ENCODE measurements at regions not wholly inside any gene's neighbourhood (a gene's known extent, or its start where the extent isn't known, plus 50 kb on each side); places are given as distances from the start of the nearest gene placed in this dataset.
A peak's percentile ranks its signal among the peaks of the same experiment; 100 is the strongest.

DNA sequence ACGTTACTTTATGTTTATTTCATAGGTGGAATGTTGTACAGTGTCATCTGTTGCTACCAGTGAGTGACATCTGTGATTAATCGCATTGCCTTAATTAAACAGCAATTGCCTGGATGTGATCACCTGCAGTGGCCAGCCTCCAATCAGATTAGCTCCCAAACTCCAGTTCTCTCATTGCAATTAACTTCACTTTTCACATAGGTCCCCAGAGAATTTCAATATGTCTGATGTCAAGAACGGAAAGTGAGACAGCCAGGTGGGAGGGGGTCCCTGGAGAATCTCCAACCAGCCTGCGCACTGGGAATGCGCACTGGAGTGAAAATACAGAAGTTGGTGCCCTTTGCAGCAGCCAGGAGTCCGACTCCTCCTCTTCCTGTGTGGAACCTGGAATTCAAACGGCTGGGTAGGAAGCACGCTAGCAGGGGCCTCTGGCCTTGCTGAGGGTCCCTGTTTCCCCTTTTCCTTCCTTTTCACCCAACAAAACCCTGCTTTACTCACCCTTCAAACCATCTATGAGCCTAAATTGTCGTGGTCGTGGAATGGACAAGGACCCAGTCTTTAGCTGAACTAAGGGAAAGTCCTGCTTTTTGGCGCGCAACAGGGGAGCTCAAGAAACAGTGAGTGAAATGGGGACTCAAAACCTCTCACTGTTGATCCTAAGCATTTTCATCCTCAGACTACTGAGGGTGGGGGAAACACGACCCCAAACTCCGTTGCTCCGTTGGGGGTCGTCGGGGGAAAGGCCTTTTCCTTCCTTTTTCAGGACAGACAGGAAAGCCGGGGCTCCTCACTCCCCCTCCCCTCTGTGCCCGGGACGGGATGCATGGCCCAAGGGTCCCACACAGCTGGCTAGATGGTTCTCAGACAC, 1355.5 kb upstream of the LRRTM3 start (continued):
- no peak for TF ChIP-seq ZNF10 (tag by site-specific recombination; IDR thresholded peaks at IDR 0.05)
- TF ChIP-seq ZNF394 (tag by site-specific recombination; IDR thresholded peaks at IDR 0.05; ENCODE audit: borderline replicate concordance) = no peak
- no peak for TF ChIP-seq ZNF157 (tag by site-specific recombination; IDR thresholded peaks at IDR 0.05)
- TF ChIP-seq, protein P1, sequence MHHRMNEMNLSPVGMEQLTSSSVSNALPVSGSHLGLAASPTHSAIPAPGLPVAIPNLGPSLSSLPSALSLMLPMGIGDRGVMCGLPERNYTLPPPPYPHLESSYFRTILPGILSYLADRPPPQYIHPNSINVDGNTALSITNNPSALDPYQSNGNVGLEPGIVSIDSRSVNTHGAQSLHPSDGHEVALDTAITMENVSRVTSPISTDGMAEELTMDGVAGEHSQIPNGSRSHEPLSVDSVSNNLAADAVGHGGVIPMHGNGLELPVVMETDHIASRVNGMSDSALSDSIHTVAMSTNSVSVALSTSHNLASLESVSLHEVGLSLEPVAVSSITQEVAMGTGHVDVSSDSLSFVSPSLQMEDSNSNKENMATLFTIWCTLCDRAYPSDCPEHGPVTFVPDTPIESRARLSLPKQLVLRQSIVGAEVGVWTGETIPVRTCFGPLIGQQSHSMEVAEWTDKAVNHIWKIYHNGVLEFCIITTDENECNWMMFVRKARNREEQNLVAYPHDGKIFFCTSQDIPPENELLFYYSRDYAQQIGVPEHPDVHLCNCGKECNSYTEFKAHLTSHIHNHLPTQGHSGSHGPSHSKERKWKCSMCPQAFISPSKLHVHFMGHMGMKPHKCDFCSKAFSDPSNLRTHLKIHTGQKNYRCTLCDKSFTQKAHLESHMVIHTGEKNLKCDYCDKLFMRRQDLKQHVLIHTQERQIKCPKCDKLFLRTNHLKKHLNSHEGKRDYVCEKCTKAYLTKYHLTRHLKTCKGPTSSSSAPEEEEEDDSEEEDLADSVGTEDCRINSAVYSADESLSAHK (tag by site-specific recombination; IDR thresholded peaks at IDR 0.05) = 0 out of 2 replicates have a peak, but pooled peaks have one; percentile 28
- TF ChIP-seq, protein P2, sequence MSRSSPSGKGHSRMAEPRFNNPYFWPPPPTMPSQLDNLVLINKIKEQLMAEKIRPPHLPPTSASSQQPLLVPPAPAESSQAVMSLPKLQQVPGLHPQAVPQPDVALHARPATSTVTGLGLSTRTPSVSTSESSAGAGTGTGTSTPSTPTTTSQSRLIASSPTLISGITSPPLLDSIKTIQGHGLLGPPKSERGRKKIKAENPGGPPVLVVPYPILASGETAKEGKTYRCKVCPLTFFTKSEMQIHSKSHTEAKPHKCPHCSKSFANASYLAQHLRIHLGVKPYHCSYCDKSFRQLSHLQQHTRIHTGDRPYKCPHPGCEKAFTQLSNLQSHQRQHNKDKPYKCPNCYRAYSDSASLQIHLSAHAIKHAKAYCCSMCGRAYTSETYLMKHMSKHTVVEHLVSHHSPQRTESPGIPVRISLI (tag by site-specific recombination; IDR thresholded peaks at IDR 0.05) = no peak
- TF ChIP-seq, protein P3, sequence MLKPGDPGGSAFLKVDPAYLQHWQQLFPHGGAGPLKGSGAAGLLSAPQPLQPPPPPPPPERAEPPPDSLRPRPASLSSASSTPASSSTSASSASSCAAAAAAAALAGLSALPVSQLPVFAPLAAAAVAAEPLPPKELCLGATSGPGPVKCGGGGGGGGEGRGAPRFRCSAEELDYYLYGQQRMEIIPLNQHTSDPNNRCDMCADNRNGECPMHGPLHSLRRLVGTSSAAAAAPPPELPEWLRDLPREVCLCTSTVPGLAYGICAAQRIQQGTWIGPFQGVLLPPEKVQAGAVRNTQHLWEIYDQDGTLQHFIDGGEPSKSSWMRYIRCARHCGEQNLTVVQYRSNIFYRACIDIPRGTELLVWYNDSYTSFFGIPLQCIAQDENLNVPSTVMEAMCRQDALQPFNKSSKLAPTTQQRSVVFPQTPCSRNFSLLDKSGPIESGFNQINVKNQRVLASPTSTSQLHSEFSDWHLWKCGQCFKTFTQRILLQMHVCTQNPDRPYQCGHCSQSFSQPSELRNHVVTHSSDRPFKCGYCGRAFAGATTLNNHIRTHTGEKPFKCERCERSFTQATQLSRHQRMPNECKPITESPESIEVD (tag by site-specific recombination; IDR thresholded peaks at IDR 0.05) = peak; percentile 83
- no peak for TF ChIP-seq ZNF23 (tag by site-specific recombination; IDR thresholded peaks at IDR 0.05; ENCODE audit: borderline replicate concordance)
- TF ChIP-seq ZNF354C (tag by site-specific recombination; IDR thresholded peaks at IDR 0.05; ENCODE audit: borderline replicate concordance, low read depth) = no peak
- peak; percentile 66 for TF ChIP-seq SCRT1 (tag by site-specific recombination; IDR thresholded peaks at IDR 0.05; ENCODE audit: borderline replicate concordance)
- TF ChIP-seq, protein P4, sequence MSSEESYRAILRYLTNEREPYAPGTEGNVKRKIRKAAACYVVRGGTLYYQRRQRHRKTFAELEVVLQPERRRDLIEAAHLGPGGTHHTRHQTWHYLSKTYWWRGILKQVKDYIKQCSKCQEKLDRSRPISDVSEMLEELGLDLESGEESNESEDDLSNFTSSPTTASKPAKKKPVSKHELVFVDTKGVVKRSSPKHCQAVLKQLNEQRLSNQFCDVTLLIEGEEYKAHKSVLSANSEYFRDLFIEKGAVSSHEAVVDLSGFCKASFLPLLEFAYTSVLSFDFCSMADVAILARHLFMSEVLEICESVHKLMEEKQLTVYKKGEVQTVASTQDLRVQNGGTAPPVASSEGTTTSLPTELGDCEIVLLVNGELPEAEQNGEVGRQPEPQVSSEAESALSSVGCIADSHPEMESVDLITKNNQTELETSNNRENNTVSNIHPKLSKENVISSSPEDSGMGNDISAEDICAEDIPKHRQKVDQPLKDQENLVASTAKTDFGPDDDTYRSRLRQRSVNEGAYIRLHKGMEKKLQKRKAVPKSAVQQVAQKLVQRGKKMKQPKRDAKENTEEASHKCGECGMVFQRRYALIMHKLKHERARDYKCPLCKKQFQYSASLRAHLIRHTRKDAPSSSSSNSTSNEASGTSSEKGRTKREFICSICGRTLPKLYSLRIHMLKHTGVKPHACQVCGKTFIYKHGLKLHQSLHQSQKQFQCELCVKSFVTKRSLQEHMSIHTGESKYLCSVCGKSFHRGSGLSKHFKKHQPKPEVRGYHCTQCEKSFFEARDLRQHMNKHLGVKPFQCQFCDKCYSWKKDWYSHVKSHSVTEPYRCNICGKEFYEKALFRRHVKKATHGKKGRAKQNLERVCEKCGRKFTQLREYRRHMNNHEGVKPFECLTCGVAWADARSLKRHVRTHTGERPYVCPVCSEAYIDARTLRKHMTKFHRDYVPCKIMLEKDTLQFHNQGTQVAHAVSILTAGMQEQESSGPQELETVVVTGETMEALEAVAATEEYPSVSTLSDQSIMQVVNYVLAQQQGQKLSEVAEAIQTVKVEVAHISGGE (tag by site-specific recombination; conservative IDR thresholded peaks at IDR 0.05; ENCODE audit: low read depth) = peak; percentile 79; the same call in 1 of the 2 replicates
- TF ChIP-seq ZNF19 (tag by site-specific recombination; IDR thresholded peaks at IDR 0.05; ENCODE audit: low read depth) = no peak
- TF ChIP-seq, protein P5, sequence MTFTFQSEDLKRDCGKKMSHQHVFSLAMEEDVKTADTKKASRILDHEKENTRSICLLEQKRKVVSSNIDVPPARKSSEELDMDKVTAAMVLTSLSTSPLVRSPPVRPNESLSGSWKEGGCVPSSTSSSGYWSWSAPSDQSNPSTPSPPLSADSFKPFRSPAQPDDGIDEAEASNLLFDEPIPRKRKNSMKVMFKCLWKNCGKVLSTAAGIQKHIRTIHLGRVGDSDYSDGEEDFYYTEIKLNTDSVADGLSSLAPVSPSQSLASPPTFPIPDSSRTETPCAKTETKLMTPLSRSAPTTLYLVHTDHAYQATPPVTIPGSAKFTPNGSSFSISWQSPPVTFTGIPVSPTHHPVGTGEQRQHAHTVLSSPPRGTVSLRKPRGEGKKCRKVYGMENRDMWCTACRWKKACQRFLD (tag by site-specific recombination; IDR thresholded peaks at IDR 0.05) = no peak
- TF ChIP-seq ZNF391 (tag by site-specific recombination; IDR thresholded peaks at IDR 0.05; ENCODE audit: borderline replicate concordance, low read depth) = no peak
- TF ChIP-seq ZNF335 (tag by site-specific recombination; conservative IDR thresholded peaks at IDR 0.05) = peak; percentile 86
- TF ChIP-seq ZBTB48 (tag by site-specific recombination; IDR thresholded peaks at IDR 0.05) = peak; percentile 75
- TF ChIP-seq ZNF223 (tag by site-specific recombination; IDR thresholded peaks at IDR 0.05) = no peak
- TF ChIP-seq KLF1 (tag by site-specific recombination; IDR thresholded peaks at IDR 0.05) = no peak
- no peak for TF ChIP-seq ZNF707 (tag by site-specific recombination; IDR thresholded peaks at IDR 0.05)
- TF ChIP-seq GLIS1 (tag by site-specific recombination; IDR thresholded peaks at IDR 0.05) = no peak
- TF ChIP-seq ZNF48 (tag by site-specific recombination; IDR thresholded peaks at IDR 0.05) = no peak
- no peak for TF ChIP-seq TCF7L2 (IDR thresholded peaks at IDR 0.05; ENCODE audit: borderline replicate concordance, low read depth, low read length)
- no peak for TF ChIP-seq ZBTB20 (tag by site-specific recombination; IDR thresholded peaks at IDR 0.05)
- no peak for TF ChIP-seq MEIS1 (CRISPR knock-in tag; IDR thresholded peaks at IDR 0.05; ENCODE audit: borderline replicate concordance)
- TF ChIP-seq ZNF670 (tag by site-specific recombination; IDR thresholded peaks at IDR 0.05; ENCODE audit: low read depth) = no peak
- TF ChIP-seq ZNF416 (tag by site-specific recombination; IDR thresholded peaks at IDR 0.05) = no peak
- no peak for TF ChIP-seq ZNF114 (tag by site-specific recombination; IDR thresholded peaks at IDR 0.05)
- TF ChIP-seq ZNF701 (tag by site-specific recombination; IDR thresholded peaks at IDR 0.05) = no peak
- peak; percentile 95 for TF ChIP-seq ZXDB (tag by site-specific recombination; IDR thresholded peaks at IDR 0.05)
- no peak for TF ChIP-seq ZNF404 (tag by site-specific recombination; IDR thresholded peaks at IDR 0.05)
- peak; percentile 45; the same call in 1 of the 2 replicates for TF ChIP-seq ZFP37 (tag by site-specific recombination; IDR thresholded peaks at IDR 0.05)
- peak; percentile 35 for TF ChIP-seq SP2 (tag by site-specific recombination; IDR thresholded peaks at IDR 0.05)
